Ascending aorta (tissue), 2 donors: ENCODE measurements at regions not wholly inside any gene's neighbourhood (a gene's known extent, or its start where the extent isn't known, plus 50 kb on each side); places are given as distances from the start of the nearest gene placed in this dataset.

Experiments used
- DNase-seq, 2 donors: peaks; one replicate each; pipeline ENCODE4 v3.0.0-alpha.2; 2019; ENCODE audit warnings: low spot score in 2 of 2
- H3K27ac ChIP-seq, 2 donors: fragments of 200-600 bp; sonication (generic); one replicate each; pipeline ENCODE4 v1.5.1; 2016 to 2017; ENCODE audit warnings: mild to moderate bottlenecking in 1 of 2
- H3K27me3 ChIP-seq: fragments of 200-600 bp; sonication (generic); one replicate; pipeline ENCODE4 v1.5.1; 2017
- H3K36me3 ChIP-seq, 2 donors: fragments of 200-600 bp; sonication (generic); one replicate each; pipeline ENCODE4 v1.5.1; 2016
- H3K4me1 ChIP-seq, 2 donors: fragments of 200-600 bp; sonication (generic); one replicate each; pipeline ENCODE4 v1.5.1; 2016 to 2017; ENCODE audit warnings: mild to moderate bottlenecking in 1 of 2
- H3K4me3 ChIP-seq, 2 donors: fragments of 200-600 bp; sonication (generic); one replicate each; pipeline ENCODE4 v1.5.1; 2016 to 2017; ENCODE audit warnings: mild to moderate bottlenecking in 1 of 2
- H3K9me3 ChIP-seq, 2 donors: fragments of 200-600 bp; sonication (generic); one replicate each; pipeline ENCODE4 v1.5.1; 2016
- intact Hi-C: fragments of 100-400 bp; cut with DNase I; formaldehyde crosslinking; loops from one replicate; pipeline ENCODE4 v1.15.1; 2023
- TF ChIP-seq, protein P1 (sequence below), 3 experiments: fragments of 200-600 bp in 2 of 3; fragments of 450-650 bp in 1 of 3; sonication (generic) in 2 of 3; IDR thresholded peaks; one replicate each; pipeline ENCODE4 v1.5.1; 2016 to 2019; ENCODE audit warnings: antibody characterized with exemption in 3 of 3, mild to moderate bottlenecking in 1 of 3, moderate library complexity in 1 of 3

DNA sequence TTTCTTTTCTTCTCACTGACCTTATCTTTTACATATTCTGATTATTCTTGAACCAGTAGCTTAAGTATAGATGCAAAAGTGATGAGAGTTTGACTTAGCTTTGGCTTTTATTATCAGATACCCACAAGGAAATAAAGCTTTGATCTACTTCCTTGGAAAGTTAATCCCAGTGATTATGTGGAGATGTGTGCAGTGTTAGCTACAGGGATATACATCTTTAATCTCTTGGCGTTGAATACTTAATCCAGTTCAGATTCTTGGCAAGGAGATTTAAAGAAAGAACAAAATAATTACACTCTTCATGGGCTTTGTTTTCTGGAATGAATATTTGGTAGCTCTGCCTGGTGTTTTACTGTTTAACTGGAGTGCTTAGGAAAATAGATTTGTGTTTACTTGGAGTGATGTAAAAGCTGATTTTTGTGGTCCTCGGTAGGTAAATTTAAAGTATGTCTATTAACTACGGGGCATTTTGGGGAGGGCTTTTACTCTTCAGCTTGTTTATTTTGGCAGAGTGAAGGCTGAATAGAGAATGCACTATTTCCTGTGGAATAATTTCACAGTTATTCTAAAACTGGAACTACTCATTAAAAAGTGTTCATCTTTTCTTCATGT lies 150.1 kb upstream of the LRIG3 start:
- H3K36me3 ChIP-seq, result no peaks in the 10 kb centered on the region
- H3K27ac ChIP-seq, result no peak overlapping the region
- H3K27me3 ChIP-seq, result no peaks in the 10 kb centered on the region
- no peaks in the 10 kb centered on the region for H3K4me1 ChIP-seq
- H3K9me3 ChIP-seq, result no peaks in the 10 kb centered on the region
- TF ChIP-seq, protein P1, sequence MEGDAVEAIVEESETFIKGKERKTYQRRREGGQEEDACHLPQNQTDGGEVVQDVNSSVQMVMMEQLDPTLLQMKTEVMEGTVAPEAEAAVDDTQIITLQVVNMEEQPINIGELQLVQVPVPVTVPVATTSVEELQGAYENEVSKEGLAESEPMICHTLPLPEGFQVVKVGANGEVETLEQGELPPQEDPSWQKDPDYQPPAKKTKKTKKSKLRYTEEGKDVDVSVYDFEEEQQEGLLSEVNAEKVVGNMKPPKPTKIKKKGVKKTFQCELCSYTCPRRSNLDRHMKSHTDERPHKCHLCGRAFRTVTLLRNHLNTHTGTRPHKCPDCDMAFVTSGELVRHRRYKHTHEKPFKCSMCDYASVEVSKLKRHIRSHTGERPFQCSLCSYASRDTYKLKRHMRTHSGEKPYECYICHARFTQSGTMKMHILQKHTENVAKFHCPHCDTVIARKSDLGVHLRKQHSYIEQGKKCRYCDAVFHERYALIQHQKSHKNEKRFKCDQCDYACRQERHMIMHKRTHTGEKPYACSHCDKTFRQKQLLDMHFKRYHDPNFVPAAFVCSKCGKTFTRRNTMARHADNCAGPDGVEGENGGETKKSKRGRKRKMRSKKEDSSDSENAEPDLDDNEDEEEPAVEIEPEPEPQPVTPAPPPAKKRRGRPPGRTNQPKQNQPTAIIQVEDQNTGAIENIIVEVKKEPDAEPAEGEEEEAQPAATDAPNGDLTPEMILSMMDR (IDR thresholded peaks at IDR 0.05), result no peak
- intact Hi-C loops, result no loop called here
- H3K4me3 ChIP-seq, result no peak overlapping the region
- DNase-seq, result no peak

GRCh38 chr12:59069516-59069915 lies 149.2 kb upstream of the LRIG3 start:
- intact Hi-C loops, result no loop called here
- H3K27me3 ChIP-seq, result no peaks in the 10 kb centered on the region

DNA sequence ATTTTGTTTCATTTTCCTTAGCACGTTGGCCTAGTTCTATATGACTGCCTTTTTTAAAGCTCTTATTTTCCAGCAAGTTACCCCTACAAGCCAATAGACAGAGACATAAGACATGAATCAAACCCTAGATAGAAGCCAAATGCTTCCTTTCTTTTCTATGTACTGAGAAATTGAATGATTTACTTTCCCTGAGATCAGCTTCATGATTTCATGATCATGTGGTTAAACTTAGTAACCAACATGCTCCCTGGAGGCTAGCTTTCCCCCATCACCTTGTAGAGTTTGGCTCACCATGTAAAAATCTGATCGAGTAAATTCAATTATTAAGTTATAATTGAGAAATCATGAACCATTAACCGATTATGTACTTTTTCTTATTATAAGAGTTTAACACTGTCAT lies 148.1 kb upstream of the LRIG3 start:
- Histone ChIP-seq H3K36me3 (no peaks in the 10 kb centered on the region), H3K4me3 (no peak overlapping the region), H3K27ac (no peak overlapping the region), H3K27me3 (no peaks in the 10 kb centered on the region), H3K4me1 (no peaks in the 10 kb centered on the region), H3K9me3 (no peaks in the 10 kb centered on the region)
- DNase-seq, result no peak
- TF ChIP-seq, protein P1 (IDR thresholded peaks at IDR 0.05), result no peak
- intact Hi-C loops, result no loop called here

More at GRCh38 chr12:59069516-59069915, 149.2 kb upstream of the LRIG3 start:
- TF ChIP-seq, protein P1 (IDR thresholded peaks at IDR 0.05), result no peak
- DNase-seq, result no peak
- Histone ChIP-seq H3K9me3 (no peaks in the 10 kb centered on the region), H3K36me3 (no peaks in the 10 kb centered on the region), H3K4me1 (no peaks in the 10 kb centered on the region), H3K4me3 (no peak overlapping the region), H3K27ac (no peak overlapping the region)

- H3K4me1 ChIP-seq, result no peaks in the 10 kb centered on the region
- no peaks in the 10 kb centered on the region for H3K36me3 ChIP-seq
- no peak for DNase-seq
- H3K27ac ChIP-seq, result no peak overlapping the region
- no peaks in the 10 kb centered on the region for H3K27me3 ChIP-seq
- no peaks in the 10 kb centered on the region for H3K9me3 ChIP-seq
- intact Hi-C loops, result no loop called here
- TF ChIP-seq, protein P1 (IDR thresholded peaks at IDR 0.05), result no peak
- no peak overlapping the region for H3K4me3 ChIP-seq
These were observed 146.8 kb upstream of the LRIG3 start for GRCh38 chr12:59067083-59067482.

GRCh38 chr12:59066445-59066844 lies 146.1 kb upstream of the LRIG3 start:
- H3K4me1 ChIP-seq, result no peaks in the 10 kb centered on the region
- no peaks in the 10 kb centered on the region for H3K9me3 ChIP-seq
- no peak for DNase-seq
- H3K27ac ChIP-seq, result no peak overlapping the region
- H3K36me3 ChIP-seq, result no peaks in the 10 kb centered on the region
- H3K4me3 ChIP-seq, result no peak overlapping the region
- no peaks in the 10 kb centered on the region for H3K27me3 ChIP-seq
- TF ChIP-seq, protein P1 (IDR thresholded peaks at IDR 0.05), result no peak
- intact Hi-C loops, result no loop called here
